A549 (cell line): ENCODE measurements at regions not wholly inside any gene's neighbourhood (a gene's known extent, or its start where the extent isn't known, plus 50 kb on each side); places are given as distances from the start of the nearest gene placed in this dataset.

ENCODE experiments used
- CBX2 ChIP-seq: fragments of 200-600 bp; sonication (generic); IDR thresholded peaks from 2 replicates; pipeline ENCODE4 v1.6.1; 2016; ENCODE audit warnings: low read depth, mild to moderate bottlenecking, borderline replicate concordance
- CEBPB ChIP-seq, 2 experiments: fragments of >200 bp in 1 of 2; sonication (Bioruptor Twin) in 1 of 2; formaldehyde crosslinking in 1 of 2; IDR thresholded peaks; 2 replicates each; pipeline ENCODE4 v1.6.1; 2012 to 2016
- JUN ChIP-seq, 2 experiments: fragments of >200 bp; sonication (Bioruptor Twin); formaldehyde crosslinking; IDR thresholded peaks; 2 replicates in 1 of 2; 3 replicates in 1 of 2; pipeline ENCODE4 v1.6.1; 2016 to 2017
- MYC ChIP-seq: IDR thresholded peaks from 2 replicates; pipeline ENCODE4 v1.6.1; 2012; ENCODE audit warnings: mild to moderate bottlenecking, inconsistent platforms, low read length, improper control_type of control experiment, borderline replicate concordance
- RFX5 ChIP-seq: fragments of 450-650 bp; IDR thresholded peaks from 2 replicates; pipeline ENCODE4 v1.7.1; 2014; ENCODE audit warnings: antibody characterized with exemption, mild to moderate bottlenecking, moderate library complexity
- TF ChIP-seq, protein P1 (sequence below): fragments of >200 bp; sonication (Bioruptor Twin); formaldehyde crosslinking; IDR thresholded peaks from 3 replicates; pipeline ENCODE4 v1.5.1; 2016

DNA sequence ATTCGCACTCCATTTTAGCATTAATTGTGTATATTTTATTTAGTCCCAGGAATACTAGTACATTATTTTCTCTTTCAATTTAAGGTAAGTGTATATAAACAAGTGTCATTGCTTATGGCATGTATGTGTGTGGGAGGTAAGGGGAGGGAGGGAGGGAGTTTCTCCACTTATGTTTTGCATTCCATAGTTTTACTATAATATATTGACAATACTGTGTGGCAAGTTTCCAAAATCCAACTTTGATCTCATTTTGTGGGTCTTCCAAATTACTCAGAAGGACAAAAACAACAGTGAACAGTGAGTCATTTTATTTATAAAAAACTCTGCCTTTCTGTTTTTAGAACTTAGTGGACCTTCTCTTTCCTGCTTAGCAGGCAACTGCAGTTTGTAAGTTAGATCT is 102.3 kb upstream of the SEMA3E start:
- TF ChIP-seq, protein P1, sequence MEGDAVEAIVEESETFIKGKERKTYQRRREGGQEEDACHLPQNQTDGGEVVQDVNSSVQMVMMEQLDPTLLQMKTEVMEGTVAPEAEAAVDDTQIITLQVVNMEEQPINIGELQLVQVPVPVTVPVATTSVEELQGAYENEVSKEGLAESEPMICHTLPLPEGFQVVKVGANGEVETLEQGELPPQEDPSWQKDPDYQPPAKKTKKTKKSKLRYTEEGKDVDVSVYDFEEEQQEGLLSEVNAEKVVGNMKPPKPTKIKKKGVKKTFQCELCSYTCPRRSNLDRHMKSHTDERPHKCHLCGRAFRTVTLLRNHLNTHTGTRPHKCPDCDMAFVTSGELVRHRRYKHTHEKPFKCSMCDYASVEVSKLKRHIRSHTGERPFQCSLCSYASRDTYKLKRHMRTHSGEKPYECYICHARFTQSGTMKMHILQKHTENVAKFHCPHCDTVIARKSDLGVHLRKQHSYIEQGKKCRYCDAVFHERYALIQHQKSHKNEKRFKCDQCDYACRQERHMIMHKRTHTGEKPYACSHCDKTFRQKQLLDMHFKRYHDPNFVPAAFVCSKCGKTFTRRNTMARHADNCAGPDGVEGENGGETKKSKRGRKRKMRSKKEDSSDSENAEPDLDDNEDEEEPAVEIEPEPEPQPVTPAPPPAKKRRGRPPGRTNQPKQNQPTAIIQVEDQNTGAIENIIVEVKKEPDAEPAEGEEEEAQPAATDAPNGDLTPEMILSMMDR, result no peak
- no peak for TF ChIP-seq CEBPB (IDR thresholded peaks at IDR 0.05)
- no peak for TF ChIP-seq JUN (IDR thresholded peaks at IDR 0.05)
- TF ChIP-seq MYC, result no peak
- TF ChIP-seq CBX2, result no peak
- TF ChIP-seq RFX5, result no peak
